ENCODE measurements at regions not wholly inside any gene's neighbourhood (a gene's known extent, or its start where the extent isn't known, plus 50 kb on each side); places are given as distances from the start of the nearest gene placed in this dataset.

GRCh38 chr3:181631901-181632300, 79.8 kb upstream of the SOX2 start:
- Mint-ChIP-seq H3K36me3 (ENCODE audit: unreplicated experiment) (no peaks in the 10 kb centered on the region), H3K4me1 (ENCODE audit: unreplicated experiment) (peaks cover 7% of the 10 kb centered on the region), H3K9me3 (ENCODE audit: unreplicated experiment) (no peaks in the 10 kb centered on the region), H3K27me3 (ENCODE audit: unreplicated experiment) (no peaks in the 10 kb centered on the region), H3K4me3 (ENCODE audit: unreplicated experiment) (no peak overlapping the region), H3K27ac (ENCODE audit: unreplicated experiment) (no peak overlapping the region)
- no peak for TF ChIP-seq CTCF (IDR thresholded peaks at IDR 0.05)
- DNase-seq (ENCODE audit: extremely low spot score, unreplicated experiment), result no peak

DNA sequence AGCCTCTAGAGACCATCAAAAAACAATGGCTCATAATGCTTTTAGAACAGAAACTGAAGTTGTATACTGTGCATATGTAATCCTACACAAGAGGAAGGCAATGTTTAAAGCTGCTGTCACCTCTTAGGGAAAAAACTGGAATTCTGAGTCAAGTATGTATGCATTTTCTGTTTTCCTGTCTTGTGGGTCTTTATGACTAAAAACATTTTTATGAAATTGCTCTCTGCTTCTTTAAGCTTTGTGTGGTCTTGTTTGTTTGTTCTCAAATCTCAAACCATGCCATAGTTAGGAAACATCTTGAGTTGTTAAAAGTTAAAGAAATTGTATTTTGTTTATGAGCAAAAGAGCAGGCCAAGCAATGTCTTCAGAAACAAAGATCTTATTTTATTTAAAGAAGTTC, 80.9 kb upstream of the SOX2 start:
- Mint-ChIP-seq H3K27me3 (ENCODE audit: unreplicated experiment) (no peaks in the 10 kb centered on the region), H3K36me3 (ENCODE audit: unreplicated experiment) (no peaks in the 10 kb centered on the region), H3K4me3 (ENCODE audit: unreplicated experiment) (no peak overlapping the region), H3K4me1 (ENCODE audit: unreplicated experiment) (peaks cover 7% of the 10 kb centered on the region), H3K27ac (ENCODE audit: unreplicated experiment) (no peak overlapping the region), H3K9me3 (ENCODE audit: unreplicated experiment) (no peaks in the 10 kb centered on the region)
- no peak for TF ChIP-seq CTCF (IDR thresholded peaks at IDR 0.05)
- no peak for DNase-seq (ENCODE audit: extremely low spot score, unreplicated experiment)

DNA sequence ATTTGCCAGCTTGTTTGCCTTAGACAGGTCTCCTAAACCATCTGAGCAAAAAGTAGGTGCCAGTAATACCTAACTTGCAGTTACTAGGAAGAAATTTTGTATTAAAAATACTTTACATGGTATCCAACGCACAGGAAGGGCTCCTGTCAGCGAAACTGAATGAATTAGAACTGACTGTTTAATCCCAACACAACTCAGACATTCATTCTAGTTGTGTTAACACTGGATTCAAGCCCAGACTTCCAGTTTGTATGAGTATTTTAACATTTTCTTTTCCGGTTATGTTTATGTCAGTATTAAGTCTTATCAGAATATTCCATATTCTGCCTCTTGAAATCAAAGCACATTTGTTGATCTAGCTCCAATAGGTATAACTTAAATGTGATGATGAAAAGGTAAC, 82.0 kb upstream of the SOX2 start:
- H3K27ac Mint-ChIP-seq (ENCODE audit: unreplicated experiment), result no peak overlapping the region
- H3K9me3 Mint-ChIP-seq (ENCODE audit: unreplicated experiment), result no peaks in the 10 kb centered on the region
- H3K36me3 Mint-ChIP-seq (ENCODE audit: unreplicated experiment), result no peaks in the 10 kb centered on the region
- no peak overlapping the region for H3K4me3 Mint-ChIP-seq (ENCODE audit: unreplicated experiment)
- no peaks in the 10 kb centered on the region for H3K27me3 Mint-ChIP-seq (ENCODE audit: unreplicated experiment)
- H3K4me1 Mint-ChIP-seq (ENCODE audit: unreplicated experiment), result peaks cover 7% of the 10 kb centered on the region
- no peak for TF ChIP-seq CTCF (IDR thresholded peaks at IDR 0.05)
- no peak for DNase-seq (ENCODE audit: extremely low spot score, unreplicated experiment)

DNA sequence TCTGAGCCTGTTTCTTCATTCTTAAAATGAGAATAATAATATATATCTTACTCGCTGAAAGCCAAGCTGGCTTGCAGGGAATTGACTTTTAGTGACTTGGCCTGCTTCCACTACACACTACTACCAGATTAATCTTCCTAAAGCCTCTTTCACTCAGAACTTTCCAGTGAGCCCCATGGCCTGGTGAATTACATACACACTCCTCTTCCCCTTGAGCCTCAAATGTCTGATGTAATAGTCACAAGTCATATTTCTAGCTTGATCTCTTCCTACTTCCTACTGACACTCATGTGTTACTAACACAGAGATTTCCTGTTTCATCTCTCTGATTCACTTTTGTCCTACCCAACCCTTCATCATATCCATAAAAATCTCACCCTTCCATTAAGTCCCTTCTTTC, 82.7 kb upstream of the SOX2 start:
- no peak overlapping the region for H3K4me3 Mint-ChIP-seq (ENCODE audit: unreplicated experiment)
- DNase-seq (ENCODE audit: extremely low spot score, unreplicated experiment), result no peak

GRCh38 chr3:181628384-181628783, 83.3 kb upstream of the SOX2 start:
- no peak for DNase-seq (ENCODE audit: extremely low spot score, unreplicated experiment)
- peaks cover 11% of the 10 kb centered on the region for H3K4me1 Mint-ChIP-seq (ENCODE audit: unreplicated experiment)
- no peaks in the 10 kb centered on the region for H3K9me3 Mint-ChIP-seq (ENCODE audit: unreplicated experiment)

More for the DNA sequence above, 82.7 kb upstream of the SOX2 start:
- no peaks in the 10 kb centered on the region for H3K36me3 Mint-ChIP-seq (ENCODE audit: unreplicated experiment)
- H3K27ac Mint-ChIP-seq (ENCODE audit: unreplicated experiment), result no peak overlapping the region
- no peaks in the 10 kb centered on the region for H3K27me3 Mint-ChIP-seq (ENCODE audit: unreplicated experiment)
- TF ChIP-seq CTCF (IDR thresholded peaks at IDR 0.05), result no peak
- peaks cover 11% of the 10 kb centered on the region for H3K4me1 Mint-ChIP-seq (ENCODE audit: unreplicated experiment)
- no peaks in the 10 kb centered on the region for H3K9me3 Mint-ChIP-seq (ENCODE audit: unreplicated experiment)

More at GRCh38 chr3:181628384-181628783, 83.3 kb upstream of the SOX2 start:
- no peak overlapping the region for H3K4me3 Mint-ChIP-seq (ENCODE audit: unreplicated experiment)
- no peak for TF ChIP-seq CTCF (IDR thresholded peaks at IDR 0.05)
- no peaks in the 10 kb centered on the region for H3K27me3 Mint-ChIP-seq (ENCODE audit: unreplicated experiment)
- no peaks in the 10 kb centered on the region for H3K36me3 Mint-ChIP-seq (ENCODE audit: unreplicated experiment)
- H3K27ac Mint-ChIP-seq (ENCODE audit: unreplicated experiment), result no peak overlapping the region

Data from osteocyte (in vitro differentiated cells).